HFFc6 (cell line): ENCODE measurements at regions not wholly inside any gene's neighbourhood (a gene's known extent, or its start where the extent isn't known, plus 50 kb on each side); places are given as distances from the start of the nearest gene placed in this dataset.

Source experiments
- DNase-seq: peaks from one replicate; pipeline ENCODE4 v3.0.0-alpha.2; 2018
- H3K27ac Mint-ChIP-seq: 2 replicates; pipeline ENCODE4 v1.8.0; 2020; ENCODE audit warnings: mild to moderate bottlenecking, mixed read lengths
- H3K27me3 Mint-ChIP-seq: 2 replicates; pipeline ENCODE4 v1.8.0; 2021; ENCODE audit warnings: mild to moderate bottlenecking, moderate library complexity, mixed read lengths; ENCODE audit not compliant: insufficient read depth
- H3K36me3 Mint-ChIP-seq: 2 replicates; pipeline ENCODE4 v1.8.0; 2021; ENCODE audit warnings: low read depth, mixed read lengths
- H3K4me1 Mint-ChIP-seq: 2 replicates; pipeline ENCODE4 v1.8.0; 2020; ENCODE audit warnings: low read depth, mixed read lengths
- H3K4me3 Mint-ChIP-seq: 2 replicates; pipeline ENCODE4 v1.8.0; 2020; ENCODE audit warnings: mild to moderate bottlenecking, moderate library complexity, mixed read lengths
- H3K9me3 Mint-ChIP-seq: 2 replicates; pipeline ENCODE4 v1.8.0; 2020; ENCODE audit warnings: mild to moderate bottlenecking, mixed read lengths
- CTCF ChIP-seq: fragments of 200-600 bp; sonication (generic); IDR thresholded peaks from 2 replicates; pipeline ENCODE4 v1.5.0; 2021; ENCODE audit warnings: antibody characterized with exemption, mild to moderate bottlenecking

- Mint-ChIP-seq H3K27ac (no peak overlapping the region), H3K4me3 (no peak overlapping the region), H3K36me3 (0 out of 2 replicates have a peak, but pooled peaks cover 4% of the 10 kb centered on the region), H3K9me3 (peaks cover 42% of the 10 kb centered on the region), H3K27me3 (no peaks in the 10 kb centered on the region), H3K4me1 (no peaks in the 10 kb centered on the region)
- no peak for DNase-seq
- TF ChIP-seq CTCF, result no peak
Measured at GRCh38 chr7:56570968-56571367, 454.8 kb upstream of the NUPR2 start.

GRCh38 chr7:56538541-56539429 is 422.6 kb upstream of the NUPR2 start:
- no peak overlapping the region for H3K4me3 Mint-ChIP-seq
- H3K9me3 Mint-ChIP-seq, result peaks cover 54% of the 10 kb centered on the region
- peaks cover 18% of the 10 kb centered on the region for H3K36me3 Mint-ChIP-seq
- no peak for TF ChIP-seq CTCF
- H3K27me3 Mint-ChIP-seq, result peaks cover 2% of the 10 kb centered on the region; the same call in 1 of the 2 replicates
- H3K4me1 Mint-ChIP-seq, result no peaks in the 10 kb centered on the region
- DNase-seq, result no peak
- H3K27ac Mint-ChIP-seq, result no peak overlapping the region

GRCh38 chr7:56537952-56538351 is 421.7 kb upstream of the NUPR2 start:
- Mint-ChIP-seq H3K27me3 (peaks cover 2% of the 10 kb centered on the region; the same call in 1 of the 2 replicates), H3K27ac (no peak overlapping the region), H3K4me3 (no peak overlapping the region), H3K4me1 (no peaks in the 10 kb centered on the region), H3K9me3 (peaks cover 58% of the 10 kb centered on the region), H3K36me3 (peaks cover 18% of the 10 kb centered on the region)
- no peak for TF ChIP-seq CTCF
- DNase-seq, result no peak

- Mint-ChIP-seq H3K27ac (no peak overlapping the region), H3K36me3 (peaks cover 18% of the 10 kb centered on the region), H3K27me3 (peaks cover 2% of the 10 kb centered on the region; the same call in 1 of the 2 replicates), H3K4me1 (no peaks in the 10 kb centered on the region), H3K4me3 (no peak overlapping the region), H3K9me3 (peaks cover 57% of the 10 kb centered on the region)
- no peak for DNase-seq
- TF ChIP-seq CTCF, result no peak
Measured at GRCh38 chr7:56537477-56537876, 421.3 kb upstream of the NUPR2 start.

- H3K27me3 Mint-ChIP-seq, result no peaks in the 10 kb centered on the region
- peaks cover 51% of the 10 kb centered on the region for H3K9me3 Mint-ChIP-seq
- DNase-seq, result no peak
- H3K27ac Mint-ChIP-seq, result no peak overlapping the region
- no peak overlapping the region for H3K4me3 Mint-ChIP-seq
- no peak for TF ChIP-seq CTCF
- H3K36me3 Mint-ChIP-seq, result peaks cover 12% of the 10 kb centered on the region
- no peaks in the 10 kb centered on the region for H3K4me1 Mint-ChIP-seq
Measured at GRCh38 chr7:56495165-56495564, 378.9 kb upstream of the NUPR2 start.
